ENCODE measurements at regions not wholly inside any gene's neighbourhood (a gene's known extent, or its start where the extent isn't known, plus 50 kb on each side); places are given as distances from the start of the nearest gene placed in this dataset.

GRCh38 chr2:8304821-8305766 lies 376.8 kb upstream of the ID2 start:
- TF ChIP-seq, protein P1, sequence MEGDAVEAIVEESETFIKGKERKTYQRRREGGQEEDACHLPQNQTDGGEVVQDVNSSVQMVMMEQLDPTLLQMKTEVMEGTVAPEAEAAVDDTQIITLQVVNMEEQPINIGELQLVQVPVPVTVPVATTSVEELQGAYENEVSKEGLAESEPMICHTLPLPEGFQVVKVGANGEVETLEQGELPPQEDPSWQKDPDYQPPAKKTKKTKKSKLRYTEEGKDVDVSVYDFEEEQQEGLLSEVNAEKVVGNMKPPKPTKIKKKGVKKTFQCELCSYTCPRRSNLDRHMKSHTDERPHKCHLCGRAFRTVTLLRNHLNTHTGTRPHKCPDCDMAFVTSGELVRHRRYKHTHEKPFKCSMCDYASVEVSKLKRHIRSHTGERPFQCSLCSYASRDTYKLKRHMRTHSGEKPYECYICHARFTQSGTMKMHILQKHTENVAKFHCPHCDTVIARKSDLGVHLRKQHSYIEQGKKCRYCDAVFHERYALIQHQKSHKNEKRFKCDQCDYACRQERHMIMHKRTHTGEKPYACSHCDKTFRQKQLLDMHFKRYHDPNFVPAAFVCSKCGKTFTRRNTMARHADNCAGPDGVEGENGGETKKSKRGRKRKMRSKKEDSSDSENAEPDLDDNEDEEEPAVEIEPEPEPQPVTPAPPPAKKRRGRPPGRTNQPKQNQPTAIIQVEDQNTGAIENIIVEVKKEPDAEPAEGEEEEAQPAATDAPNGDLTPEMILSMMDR (IDR thresholded peaks at IDR 0.05) = no peak
- no peak for TF ChIP-seq EZH2 (IDR thresholded peaks at IDR 0.05)
- TF ChIP-seq EZH2phosphoT487 (IDR thresholded peaks at IDR 0.05) = no peak
